GM23338 (cell line): ENCODE measurements at regions not wholly inside any gene's neighbourhood (a gene's known extent, or its start where the extent isn't known, plus 50 kb on each side); places are given as distances from the start of the nearest gene placed in this dataset.
"Not testable (repeated sequence)": the region's sequence is repeated elsewhere in the genome, so short reads cannot be mapped to it uniquely, and the experiment has no call there.

ENCODE experiments used
- ATAC-seq: fragments of 200-7000 bp; cut with Tn5 transposase; 3 replicates; pipeline ENCODE4 v1.9.1; 2020
- DNase-seq: peaks from one replicate; pipeline ENCODE4 v3.0.0-alpha.2; 2015; ENCODE audit warnings: low spot score
- H2AFZ ChIP-seq: fragments of 200-600 bp; sonication (generic); 2 replicates; pipeline ENCODE4 v1.8.0; 2016; ENCODE audit warnings: antibody characterized with exemption, mild to moderate bottlenecking, moderate library complexity
- H3F3A ChIP-seq: fragments of 200-600 bp; sonication (generic); replicated peaks from 2 replicates; pipeline ENCODE4 v1.8.0; 2017; ENCODE audit warnings: antibody characterized with exemption, mixed run types, low read depth
- H3K27ac ChIP-seq: fragments of 200-600 bp; sonication (generic); 2 replicates; pipeline ENCODE4 v1.6.1; 2016; ENCODE audit warnings: low read depth
- H3K27me3 ChIP-seq: fragments of 200-600 bp; sonication (generic); 2 replicates; pipeline ENCODE4 v1.8.0; 2016; ENCODE audit warnings: mild to moderate bottlenecking, mixed run types, moderate library complexity; ENCODE audit not compliant: insufficient read depth
- H3K36me3 ChIP-seq: fragments of 200-600 bp; sonication (generic); 2 replicates; pipeline ENCODE4 v1.8.0; 2016; ENCODE audit warnings: mild to moderate bottlenecking; ENCODE audit not compliant: insufficient read depth
- H3K4me1 ChIP-seq: fragments of 200-600 bp; sonication (generic); 2 replicates; pipeline ENCODE4 v1.8.0; 2016; ENCODE audit warnings: mild to moderate bottlenecking, moderate library complexity; ENCODE audit not compliant: insufficient read depth
- H3K4me2 ChIP-seq: fragments of 200-600 bp; sonication (generic); 2 replicates; pipeline ENCODE4 v1.7.1; 2017; ENCODE audit warnings: mixed run types
- H3K4me3 ChIP-seq: fragments of 200-600 bp; sonication (generic); 2 replicates; pipeline ENCODE4 v1.6.1; 2016; ENCODE audit warnings: mixed run types
- H3K79me2 ChIP-seq: fragments of 200-600 bp; sonication (generic); replicated peaks from 2 replicates; pipeline ENCODE4 v1.8.0; 2017; ENCODE audit warnings: mild to moderate bottlenecking; ENCODE audit not compliant: insufficient read depth
- H3K9me2 ChIP-seq: fragments of 200-600 bp; sonication (generic); 2 replicates; pipeline ENCODE4 v1.8.0; 2017; ENCODE audit not compliant: insufficient read depth
- H4K20me1 ChIP-seq: fragments of 200-600 bp; sonication (generic); replicated peaks from 2 replicates; pipeline ENCODE4 v1.8.0; 2017; ENCODE audit warnings: mild to moderate bottlenecking; ENCODE audit not compliant: insufficient read depth
- H3K27ac Mint-ChIP-seq: 2 replicates; pipeline ENCODE4 v1.8.0; 2020; ENCODE audit warnings: inconsistent platforms, mild to moderate bottlenecking, moderate library complexity, mixed read lengths
- H3K27me3 Mint-ChIP-seq: 3 replicates; pipeline ENCODE4 v1.8.0; 2022; ENCODE audit warnings: low read depth, mild to moderate bottlenecking, moderate library complexity, mixed read lengths, inconsistent platforms; ENCODE audit not compliant: insufficient read depth, poor library complexity
- H3K36me3 Mint-ChIP-seq: 3 replicates; pipeline ENCODE4 v1.8.0; 2021; ENCODE audit warnings: low read depth, mild to moderate bottlenecking, inconsistent platforms, moderate library complexity, mixed read lengths
- H3K4me1 Mint-ChIP-seq: 3 replicates; pipeline ENCODE4 v1.8.0; 2020; ENCODE audit warnings: mild to moderate bottlenecking, inconsistent platforms, mixed read lengths
- H3K4me3 Mint-ChIP-seq: 3 replicates; pipeline ENCODE4 v1.8.0; 2021; ENCODE audit warnings: moderate library complexity, mild to moderate bottlenecking, inconsistent platforms, mixed read lengths
- H3K9me3 Mint-ChIP-seq: 3 replicates; pipeline ENCODE4 v1.8.0; 2020; ENCODE audit warnings: moderate library complexity, mild to moderate bottlenecking, inconsistent platforms, mixed read lengths
- CTCF ChIP-seq, 2 experiments: fragments of 200-600 bp in 1 of 2; sonication (generic) in 1 of 2; conservative IDR thresholded peaks; 2 replicates each; pipeline versions ENCODE4 v1.5.1 to v1.6.1; 2016 to 2017; ENCODE audit warnings: antibody characterized with exemption in 2 of 2, low read depth in 2 of 2, mild to moderate bottlenecking in 2 of 2, moderate library complexity in 1 of 2
- EZH2 ChIP-seq: fragments of 200-600 bp; sonication (generic); IDR thresholded peaks from one replicate; pipeline ENCODE4 v1.8.0; 2017; ENCODE audit warnings: antibody characterized with exemption, mild to moderate bottlenecking, low read depth; ENCODE audit not compliant: unreplicated experiment
- EZH2phosphoT487 ChIP-seq: fragments of 200-600 bp; sonication (generic); IDR thresholded peaks from one replicate; pipeline ENCODE4 v1.8.1; 2018; ENCODE audit warnings: antibody characterized with exemption; ENCODE audit not compliant: unreplicated experiment
- NANOG ChIP-seq: IDR thresholded peaks from 2 replicates; pipeline ENCODE4 v1.6.1; 2016; ENCODE audit warnings: antibody characterized with exemption, borderline replicate concordance
- POLR2AphosphoS5 ChIP-seq: IDR thresholded peaks from 2 replicates; pipeline ENCODE4 v1.6.1; 2016; ENCODE audit warnings: antibody characterized with exemption, low read depth
- ZNF114 ChIP-seq: fragments of 250-450 bp; sonication (Bioruptor Pico); IDR thresholded peaks from 2 replicates; pipeline ENCODE4 v1.5.0; 2020; ENCODE audit warnings: mild to moderate bottlenecking, moderate library complexity
- TF ChIP-seq, protein P1 (sequence below): IDR thresholded peaks from one replicate; pipeline ENCODE4 v1.6.1; 2018; ENCODE audit warnings: antibody characterized with exemption; ENCODE audit not compliant: unreplicated experiment
- TF ChIP-seq, protein P2 (sequence below): fragments of 250-450 bp; sonication (Bioruptor Pico); IDR thresholded peaks from 2 replicates; pipeline ENCODE4 v1.5.0; 2020; ENCODE audit warnings: mild to moderate bottlenecking, moderate library complexity

DNA sequence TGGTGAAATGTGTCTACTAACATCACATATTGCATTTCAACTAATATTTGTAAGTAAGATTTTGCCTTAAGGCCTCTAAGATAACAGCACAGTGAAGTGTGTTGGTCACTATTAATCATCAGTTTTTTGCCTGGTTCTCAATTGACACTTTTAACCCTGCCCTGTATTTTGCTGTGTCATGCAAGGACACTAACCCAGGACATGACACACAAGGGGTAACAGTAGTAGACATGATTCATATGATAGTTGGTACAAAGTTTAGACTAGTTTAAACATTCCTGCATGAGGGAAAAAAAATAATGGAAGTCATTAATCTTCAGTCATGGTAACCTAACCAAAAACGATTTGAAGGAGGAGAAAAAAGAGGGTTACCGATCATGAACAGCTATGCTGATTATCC, 207.0 kb downstream of the DEPDC1B start:
- TF ChIP-seq CTCF (conservative IDR thresholded peaks at IDR 0.05; ENCODE audit: low read depth in 2 of 2) (no peak), POLR2AphosphoS5 (no peak), ZNF114 (CRISPR knock-in tag) (no peak), NANOG (no peak), EZH2 (no peak), EZH2phosphoT487 (no peak)
- TF ChIP-seq, protein P1, sequence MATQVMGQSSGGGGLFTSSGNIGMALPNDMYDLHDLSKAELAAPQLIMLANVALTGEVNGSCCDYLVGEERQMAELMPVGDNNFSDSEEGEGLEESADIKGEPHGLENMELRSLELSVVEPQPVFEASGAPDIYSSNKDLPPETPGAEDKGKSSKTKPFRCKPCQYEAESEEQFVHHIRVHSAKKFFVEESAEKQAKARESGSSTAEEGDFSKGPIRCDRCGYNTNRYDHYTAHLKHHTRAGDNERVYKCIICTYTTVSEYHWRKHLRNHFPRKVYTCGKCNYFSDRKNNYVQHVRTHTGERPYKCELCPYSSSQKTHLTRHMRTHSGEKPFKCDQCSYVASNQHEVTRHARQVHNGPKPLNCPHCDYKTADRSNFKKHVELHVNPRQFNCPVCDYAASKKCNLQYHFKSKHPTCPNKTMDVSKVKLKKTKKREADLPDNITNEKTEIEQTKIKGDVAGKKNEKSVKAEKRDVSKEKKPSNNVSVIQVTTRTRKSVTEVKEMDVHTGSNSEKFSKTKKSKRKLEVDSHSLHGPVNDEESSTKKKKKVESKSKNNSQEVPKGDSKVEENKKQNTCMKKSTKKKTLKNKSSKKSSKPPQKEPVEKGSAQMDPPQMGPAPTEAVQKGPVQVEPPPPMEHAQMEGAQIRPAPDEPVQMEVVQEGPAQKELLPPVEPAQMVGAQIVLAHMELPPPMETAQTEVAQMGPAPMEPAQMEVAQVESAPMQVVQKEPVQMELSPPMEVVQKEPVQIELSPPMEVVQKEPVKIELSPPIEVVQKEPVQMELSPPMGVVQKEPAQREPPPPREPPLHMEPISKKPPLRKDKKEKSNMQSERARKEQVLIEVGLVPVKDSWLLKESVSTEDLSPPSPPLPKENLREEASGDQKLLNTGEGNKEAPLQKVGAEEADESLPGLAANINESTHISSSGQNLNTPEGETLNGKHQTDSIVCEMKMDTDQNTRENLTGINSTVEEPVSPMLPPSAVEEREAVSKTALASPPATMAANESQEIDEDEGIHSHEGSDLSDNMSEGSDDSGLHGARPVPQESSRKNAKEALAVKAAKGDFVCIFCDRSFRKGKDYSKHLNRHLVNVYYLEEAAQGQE = no peak
- TF ChIP-seq, protein P2, sequence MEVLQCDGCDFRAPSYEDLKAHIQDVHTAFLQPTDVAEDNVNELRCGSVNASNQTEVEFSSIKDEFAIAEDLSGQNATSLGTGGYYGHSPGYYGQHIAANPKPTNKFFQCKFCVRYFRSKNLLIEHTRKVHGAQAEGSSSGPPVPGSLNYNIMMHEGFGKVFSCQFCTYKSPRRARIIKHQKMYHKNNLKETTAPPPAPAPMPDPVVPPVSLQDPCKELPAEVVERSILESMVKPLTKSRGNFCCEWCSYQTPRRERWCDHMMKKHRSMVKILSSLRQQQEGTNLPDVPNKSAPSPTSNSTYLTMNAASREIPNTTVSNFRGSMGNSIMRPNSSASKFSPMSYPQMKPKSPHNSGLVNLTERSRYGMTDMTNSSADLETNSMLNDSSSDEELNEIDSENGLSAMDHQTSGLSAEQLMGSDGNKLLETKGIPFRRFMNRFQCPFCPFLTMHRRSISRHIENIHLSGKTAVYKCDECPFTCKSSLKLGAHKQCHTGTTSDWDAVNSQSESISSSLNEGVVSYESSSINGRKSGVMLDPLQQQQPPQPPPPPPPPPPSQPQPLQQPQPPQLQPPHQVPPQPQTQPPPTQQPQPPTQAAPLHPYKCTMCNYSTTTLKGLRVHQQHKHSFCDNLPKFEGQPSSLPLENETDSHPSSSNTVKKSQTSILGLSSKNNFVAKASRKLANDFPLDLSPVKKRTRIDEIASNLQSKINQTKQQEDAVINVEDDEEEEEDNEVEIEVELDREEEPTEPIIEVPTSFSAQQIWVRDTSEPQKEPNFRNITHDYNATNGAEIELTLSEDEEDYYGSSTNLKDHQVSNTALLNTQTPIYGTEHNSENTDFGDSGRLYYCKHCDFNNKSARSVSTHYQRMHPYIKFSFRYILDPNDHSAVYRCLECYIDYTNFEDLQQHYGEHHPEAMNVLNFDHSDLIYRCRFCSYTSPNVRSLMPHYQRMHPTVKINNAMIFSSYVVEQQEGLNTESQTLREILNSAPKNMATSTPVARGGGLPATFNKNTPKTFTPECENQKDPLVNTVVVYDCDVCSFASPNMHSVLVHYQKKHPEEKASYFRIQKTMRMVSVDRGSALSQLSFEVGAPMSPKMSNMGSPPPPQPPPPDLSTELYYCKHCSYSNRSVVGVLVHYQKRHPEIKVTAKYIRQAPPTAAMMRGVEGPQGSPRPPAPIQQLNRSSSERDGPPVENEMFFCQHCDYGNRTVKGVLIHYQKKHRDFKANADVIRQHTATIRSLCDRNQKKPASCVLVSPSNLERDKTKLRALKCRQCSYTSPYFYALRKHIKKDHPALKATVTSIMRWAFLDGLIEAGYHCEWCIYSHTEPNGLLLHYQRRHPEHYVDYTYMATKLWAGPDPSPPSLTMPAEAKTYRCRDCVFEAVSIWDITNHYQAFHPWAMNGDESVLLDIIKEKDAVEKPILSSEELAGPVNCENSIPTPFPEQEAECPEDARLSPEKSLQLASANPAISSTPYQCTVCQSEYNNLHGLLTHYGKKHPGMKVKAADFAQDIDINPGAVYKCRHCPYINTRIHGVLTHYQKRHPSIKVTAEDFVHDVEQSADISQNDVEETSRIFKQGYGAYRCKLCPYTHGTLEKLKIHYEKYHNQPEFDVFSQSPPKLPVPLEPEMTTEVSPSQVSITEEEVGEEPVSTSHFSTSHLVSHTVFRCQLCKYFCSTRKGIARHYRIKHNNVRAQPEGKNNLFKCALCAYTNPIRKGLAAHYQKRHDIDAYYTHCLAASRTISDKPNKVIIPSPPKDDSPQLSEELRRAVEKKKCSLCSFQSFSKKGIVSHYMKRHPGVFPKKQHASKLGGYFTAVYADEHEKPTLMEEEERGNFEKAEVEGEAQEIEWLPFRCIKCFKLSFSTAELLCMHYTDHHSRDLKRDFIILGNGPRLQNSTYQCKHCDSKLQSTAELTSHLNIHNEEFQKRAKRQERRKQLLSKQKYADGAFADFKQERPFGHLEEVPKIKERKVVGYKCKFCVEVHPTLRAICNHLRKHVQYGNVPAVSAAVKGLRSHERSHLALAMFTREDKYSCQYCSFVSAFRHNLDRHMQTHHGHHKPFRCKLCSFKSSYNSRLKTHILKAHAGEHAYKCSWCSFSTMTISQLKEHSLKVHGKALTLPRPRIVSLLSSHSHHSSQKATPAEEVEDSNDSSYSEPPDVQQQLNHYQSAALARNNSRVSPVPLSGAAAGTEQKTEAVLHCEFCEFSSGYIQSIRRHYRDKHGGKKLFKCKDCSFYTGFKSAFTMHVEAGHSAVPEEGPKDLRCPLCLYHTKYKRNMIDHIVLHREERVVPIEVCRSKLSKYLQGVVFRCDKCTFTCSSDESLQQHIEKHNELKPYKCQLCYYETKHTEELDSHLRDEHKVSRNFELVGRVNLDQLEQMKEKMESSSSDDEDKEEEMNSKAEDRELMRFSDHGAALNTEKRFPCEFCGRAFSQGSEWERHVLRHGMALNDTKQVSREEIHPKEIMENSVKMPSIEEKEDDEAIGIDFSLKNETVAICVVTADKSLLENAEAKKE (CRISPR knock-in tag) = no peak
- no peaks in the 10 kb centered on the region for H3K9me3 Mint-ChIP-seq
- H3K9me2 ChIP-seq = no peaks in the 10 kb centered on the region
- H3K4me1 Mint-ChIP-seq = peaks cover 12% of the 10 kb centered on the region; the same call in 2 of the 3 replicates
- no peaks in the 10 kb centered on the region for H3K27me3 Mint-ChIP-seq
- H3K27ac Mint-ChIP-seq = no peak overlapping the region
- no peaks in the 10 kb centered on the region for H3K79me2 ChIP-seq
- H3K4me3 Mint-ChIP-seq = no peak overlapping the region
- H3K36me3 Mint-ChIP-seq = no peaks in the 10 kb centered on the region
- no peaks in the 10 kb centered on the region for H3F3A ChIP-seq
- no peak overlapping the region for H3K27ac ChIP-seq
- H2AFZ ChIP-seq = no peak overlapping the region
- no peak for DNase-seq
- H3K4me3 ChIP-seq = no peak overlapping the region
- H3K4me1 ChIP-seq = peaks cover 4% of the 10 kb centered on the region; the same call in 1 of the 2 replicates
- H3K36me3 ChIP-seq = no peaks in the 10 kb centered on the region
- no peaks in the 10 kb centered on the region for H4K20me1 ChIP-seq
- no peaks in the 10 kb centered on the region for H3K27me3 ChIP-seq
- H3K4me2 ChIP-seq = no peak overlapping the region
- no peak for ATAC-seq

GRCh38 chr5:60492358-60492757, 207.6 kb downstream of the DEPDC1B start:
- H3K9me3 Mint-ChIP-seq, H3K9me2 ChIP-seq, H3F3A ChIP-seq, H4K20me1 ChIP-seq, H3K4me2 ChIP-seq, H3K4me1 ChIP-seq, H3K27ac Mint-ChIP-seq, H2AFZ ChIP-seq, H3K27ac ChIP-seq, H3K4me3 Mint-ChIP-seq, H3K79me2 ChIP-seq, DNase-seq, ATAC-seq, H3K27me3 Mint-ChIP-seq, H3K36me3 ChIP-seq, H3K27me3 ChIP-seq, H3K36me3 Mint-ChIP-seq, H3K4me3 ChIP-seq: not testable (repeated sequence)
- H3K4me1 Mint-ChIP-seq = peaks cover 12% of the 10 kb centered on the region; the same call in 2 of the 3 replicates
